ENCODE measurements at regions not wholly inside any gene's neighbourhood (a gene's known extent, or its start where the extent isn't known, plus 50 kb on each side); places are given as distances from the start of the nearest gene placed in this dataset.

GRCh38 chr10:33808475-33808874, 474.0 kb upstream of the NRP1 start:
- no peak for DNase-seq

DNA sequence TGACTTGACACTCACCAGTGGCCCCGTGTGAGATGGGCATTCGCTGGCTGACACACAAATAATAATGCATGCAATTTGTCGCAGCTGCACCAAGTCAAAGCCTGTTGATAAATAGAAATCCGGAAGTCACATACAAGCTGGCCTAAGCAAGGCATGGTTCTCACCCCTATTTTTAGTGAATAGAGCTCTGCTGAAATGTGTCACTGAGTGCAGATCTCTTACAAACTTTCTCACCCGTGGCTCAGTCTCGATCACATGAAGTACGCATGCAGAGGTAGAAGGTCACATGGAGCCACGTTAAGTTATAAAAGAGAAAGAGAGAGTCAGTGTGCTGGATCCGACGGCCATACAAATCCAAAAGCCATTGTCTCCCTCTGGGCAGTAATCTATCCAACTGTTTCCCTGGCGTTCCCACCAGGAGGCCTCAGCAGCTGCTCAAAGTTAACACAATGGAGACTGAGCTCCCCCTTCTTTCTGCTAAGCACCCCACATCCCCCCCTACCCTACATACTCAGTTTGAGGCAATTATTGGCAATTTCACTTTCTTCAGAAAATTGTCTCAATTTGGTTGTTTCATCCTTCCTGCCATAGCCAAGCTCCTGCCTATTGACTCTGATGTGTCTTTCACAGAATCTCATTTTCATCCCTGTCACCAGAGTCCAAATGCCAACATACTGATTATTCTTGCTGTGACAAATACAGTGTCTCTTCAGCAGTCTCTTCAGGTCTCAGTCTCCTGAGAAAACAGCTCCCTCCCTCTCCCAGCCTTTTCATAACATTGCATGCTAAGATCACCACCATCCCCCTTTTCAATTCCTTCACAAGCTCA, 473.3 kb upstream of the NRP1 start:
- no peak for DNase-seq

DNA sequence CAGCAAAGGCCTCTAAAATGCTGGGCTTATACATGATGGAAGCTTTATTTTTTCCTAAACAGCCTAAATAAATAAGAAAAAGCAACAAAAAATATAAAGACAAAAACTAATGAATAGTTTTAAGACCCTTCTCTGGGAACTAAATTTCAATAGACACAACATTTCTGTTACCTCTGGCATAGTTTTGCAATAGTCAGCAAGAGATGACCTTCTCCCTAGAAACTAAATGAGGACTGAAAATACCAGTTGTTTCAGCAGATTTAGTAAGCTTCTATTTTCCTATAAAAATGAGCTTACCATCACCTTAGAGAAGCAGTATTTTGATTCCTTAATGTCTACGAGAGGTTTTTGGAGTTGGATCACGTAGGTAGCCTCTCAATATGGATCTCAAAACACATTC, 471.4 kb upstream of the NRP1 start:
- no peak for DNase-seq

DNA sequence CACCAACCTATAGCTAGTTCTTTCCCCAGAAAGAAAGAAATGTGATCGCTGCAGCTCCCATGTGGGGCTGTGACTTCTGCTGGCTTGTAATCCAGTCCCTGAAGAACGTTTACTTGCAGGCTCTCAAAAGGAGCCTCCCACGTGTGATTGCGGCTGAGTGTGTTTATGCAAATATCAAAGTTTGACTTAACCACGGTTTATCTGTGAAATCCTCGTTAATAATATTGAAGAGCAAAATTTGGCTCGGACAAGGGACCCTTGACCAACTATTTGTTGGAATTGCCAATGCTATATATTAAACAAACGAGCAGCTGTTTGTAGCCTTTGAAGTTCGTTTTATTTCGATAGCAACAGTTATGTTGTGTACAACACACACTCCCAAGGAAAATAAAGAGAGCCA, 470.1 kb upstream of the NRP1 start:
- DNase-seq = no peak

- no peak for DNase-seq
These were observed 468.8 kb upstream of the NRP1 start for GRCh38 chr10:33803248-33803647.

GRCh38 chr10:33802566-33802965, 468.1 kb upstream of the NRP1 start:
- no peak for DNase-seq

GRCh38 chr10:33801705-33802104, 467.2 kb upstream of the NRP1 start:
- DNase-seq = no peak

GRCh38 chr10:33800986-33801385, 466.5 kb upstream of the NRP1 start:
- DNase-seq = no peak

DNA sequence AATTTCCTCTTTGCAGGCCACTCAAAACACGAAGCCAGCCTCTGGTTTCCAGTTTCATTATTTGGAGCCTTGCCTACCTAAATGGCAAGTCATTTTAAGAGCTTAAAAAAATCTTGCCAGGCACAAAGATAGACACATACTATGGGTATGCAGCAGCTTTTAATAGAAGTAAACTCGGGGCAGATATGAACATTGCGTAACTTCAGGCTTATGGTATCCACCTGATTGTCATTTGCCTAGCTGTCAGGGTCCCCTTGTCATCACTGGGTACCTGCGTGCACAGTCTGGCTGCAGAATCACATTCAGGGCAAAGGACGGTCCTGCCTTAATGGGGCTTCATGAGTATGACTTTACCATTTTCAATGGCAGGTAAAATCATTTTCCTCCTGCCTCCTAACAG, 466.1 kb upstream of the NRP1 start:
- no peak for DNase-seq

DNA sequence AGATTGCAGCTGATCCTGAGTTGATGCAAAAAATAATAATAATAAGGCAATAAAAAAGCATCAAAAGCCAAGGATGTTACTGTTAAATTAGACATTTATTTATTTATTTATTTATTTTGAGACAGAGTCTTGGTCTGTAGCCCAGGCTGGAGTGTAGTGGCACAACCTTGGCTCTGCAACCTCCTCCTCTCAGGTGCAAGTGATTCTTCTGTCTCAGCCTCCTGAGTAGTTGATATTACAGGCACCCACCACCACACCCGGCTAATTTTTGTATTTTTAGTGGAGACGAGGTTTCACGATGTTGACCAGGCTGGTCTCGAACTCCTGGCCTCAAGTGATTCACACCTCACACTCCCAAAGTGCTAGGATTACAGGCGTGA, 465.5 kb upstream of the NRP1 start:
- DNase-seq = no peak

DNA sequence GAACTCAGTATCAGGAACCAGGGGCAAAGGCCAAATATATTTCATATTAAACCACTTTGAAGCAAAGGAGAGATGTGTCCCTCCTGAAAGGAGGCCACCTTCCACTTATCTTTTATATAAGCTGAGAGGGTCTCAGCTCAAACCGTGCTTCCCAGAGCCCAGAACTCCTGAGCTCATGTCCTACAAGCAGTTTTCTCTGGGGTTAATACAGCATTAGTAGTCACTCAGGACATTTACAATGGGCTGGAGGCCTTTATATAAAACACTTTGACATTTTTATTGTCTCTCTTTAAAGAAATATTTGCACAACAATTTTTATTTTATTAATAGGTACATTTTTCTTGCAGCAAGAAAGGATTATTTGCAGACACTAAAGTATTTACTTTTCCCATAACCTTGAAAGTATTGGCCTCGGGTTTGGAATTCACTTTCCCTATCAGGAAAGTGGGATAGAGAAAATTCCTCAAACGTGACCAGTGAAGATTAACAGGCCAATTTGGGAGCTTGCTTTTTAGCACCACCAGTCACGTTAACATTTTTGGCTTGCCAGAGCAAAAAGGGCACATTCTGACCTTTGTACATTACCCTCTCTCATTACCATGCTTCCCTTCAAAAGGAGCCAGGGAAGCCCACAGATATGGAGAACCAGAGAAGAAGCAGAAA, 464.9 kb upstream of the NRP1 start:
- no peak for DNase-seq

GRCh38 chr10:33798754-33799153, 464.3 kb upstream of the NRP1 start:
- no peak for DNase-seq

DNA sequence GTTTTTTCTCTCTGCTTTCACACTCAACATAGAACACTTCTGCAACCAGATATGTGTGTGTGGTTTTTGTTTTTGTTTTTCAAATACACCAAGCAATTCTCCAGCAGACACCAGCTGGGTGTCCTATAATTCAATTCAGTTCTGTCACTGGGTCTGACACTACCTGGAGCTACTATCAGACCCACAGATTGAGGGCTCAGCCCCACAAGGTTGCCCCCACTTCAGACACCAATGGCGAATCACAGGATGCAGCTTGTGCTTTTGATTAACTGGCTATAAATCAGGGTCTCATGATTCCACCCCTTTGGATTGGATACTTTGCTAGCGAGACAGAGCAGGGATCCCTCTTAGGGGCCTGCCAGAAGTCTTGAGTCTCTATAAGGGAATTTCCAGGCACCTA, 462.2 kb upstream of the NRP1 start:
- DNase-seq = no peak

- no peak for DNase-seq
These were observed 461.1 kb upstream of the NRP1 start for GRCh38 chr10:33795529-33795928.

- DNase-seq = no peak
These were observed 460.0 kb upstream of the NRP1 start for GRCh38 chr10:33794460-33794859.

DNA sequence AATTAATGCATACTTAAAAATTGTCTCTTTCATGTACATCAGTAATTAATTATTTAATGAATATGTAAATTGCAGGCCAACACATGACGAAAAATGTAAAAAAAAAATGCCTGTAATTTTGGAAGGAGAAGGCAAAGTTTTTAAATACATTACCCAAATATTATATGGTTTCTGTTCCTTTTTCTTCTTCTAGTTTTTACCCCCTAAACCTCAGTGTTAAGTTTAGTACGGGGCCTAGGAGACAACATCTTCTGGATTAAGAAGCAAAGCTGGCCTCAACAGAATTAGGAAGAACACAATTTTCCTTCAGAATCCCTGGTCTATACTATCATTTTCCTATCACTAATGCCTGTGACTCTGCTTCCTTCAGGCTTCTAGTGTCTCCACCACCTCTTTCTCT, 459.3 kb upstream of the NRP1 start:
- DNase-seq = no peak

DNA sequence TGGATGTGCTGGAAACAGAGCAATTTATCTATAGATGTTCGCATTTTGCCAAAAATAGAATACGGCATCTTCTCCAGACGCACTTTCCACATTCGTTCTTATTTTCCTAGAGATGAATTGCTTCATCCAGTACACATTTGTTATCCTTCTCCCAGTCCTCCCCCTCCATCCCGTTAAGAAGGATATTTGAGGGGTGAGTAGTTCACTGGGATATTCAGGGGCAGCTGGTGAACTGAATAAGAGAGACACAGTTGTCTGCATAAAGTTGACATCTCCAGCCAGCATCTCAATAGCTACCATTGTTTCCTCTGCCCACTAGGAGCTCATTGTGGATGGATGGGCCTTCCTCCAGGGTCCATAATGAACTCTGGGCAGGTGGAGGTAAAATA, 456.8 kb upstream of the NRP1 start:
- no peak for DNase-seq

DNA sequence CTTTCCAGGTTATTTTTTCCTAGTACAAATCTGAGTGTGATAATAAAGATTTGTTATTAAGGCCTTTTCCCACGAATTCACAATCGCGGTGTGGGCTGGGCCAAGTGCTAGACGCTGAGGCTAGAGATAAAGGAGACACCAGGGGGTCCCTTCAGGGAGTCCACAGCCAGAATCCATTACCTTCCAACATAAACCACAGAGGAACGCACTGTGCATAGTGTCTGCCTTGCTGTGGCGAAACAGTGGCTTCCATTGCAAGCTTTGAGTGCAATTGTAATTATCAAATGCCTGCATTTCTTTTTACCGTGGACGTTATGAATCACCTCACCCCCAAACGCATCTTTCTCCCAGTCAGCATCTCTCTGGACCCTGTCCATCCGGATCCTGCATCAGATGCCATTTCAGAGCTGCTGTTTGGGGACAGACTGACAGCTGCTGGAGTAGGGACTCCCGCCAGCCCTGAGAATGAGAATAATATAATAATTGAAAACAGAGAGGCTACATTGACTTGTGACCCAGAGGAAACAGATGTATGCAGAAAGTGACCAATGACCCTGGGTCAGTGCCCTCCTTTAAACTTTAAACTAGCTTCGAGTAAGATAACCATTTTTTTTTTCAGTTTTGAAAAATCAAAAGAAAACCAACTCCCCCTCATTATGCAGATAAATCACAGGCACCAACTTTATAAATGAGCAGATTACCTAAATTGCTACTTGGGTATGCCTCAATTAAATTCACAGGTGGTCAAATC, 456.2 kb upstream of the NRP1 start:
- DNase-seq = no peak

GRCh38 chr10:33783557-33783956, 449.1 kb upstream of the NRP1 start:
- no peak for DNase-seq

DNA sequence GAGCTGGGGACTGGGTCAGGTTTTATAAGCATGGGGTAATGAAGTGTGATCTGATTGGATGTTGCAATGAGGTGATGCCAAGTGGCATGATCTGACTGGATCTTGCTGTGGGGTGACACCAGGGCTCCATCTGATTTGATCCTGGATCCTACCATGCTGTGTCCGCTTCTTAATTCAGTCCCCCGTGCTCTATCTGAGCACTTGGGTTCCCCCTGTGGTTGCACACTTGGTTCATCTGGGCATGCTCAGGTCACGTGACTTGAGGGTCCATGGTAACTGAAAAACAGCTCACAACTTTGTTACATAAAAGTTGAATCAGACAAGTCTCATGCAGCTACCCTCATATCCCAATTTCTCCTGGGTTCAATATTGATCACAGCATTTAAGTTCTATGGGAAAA, 448.6 kb upstream of the NRP1 start:
- DNase-seq = no peak

DNA sequence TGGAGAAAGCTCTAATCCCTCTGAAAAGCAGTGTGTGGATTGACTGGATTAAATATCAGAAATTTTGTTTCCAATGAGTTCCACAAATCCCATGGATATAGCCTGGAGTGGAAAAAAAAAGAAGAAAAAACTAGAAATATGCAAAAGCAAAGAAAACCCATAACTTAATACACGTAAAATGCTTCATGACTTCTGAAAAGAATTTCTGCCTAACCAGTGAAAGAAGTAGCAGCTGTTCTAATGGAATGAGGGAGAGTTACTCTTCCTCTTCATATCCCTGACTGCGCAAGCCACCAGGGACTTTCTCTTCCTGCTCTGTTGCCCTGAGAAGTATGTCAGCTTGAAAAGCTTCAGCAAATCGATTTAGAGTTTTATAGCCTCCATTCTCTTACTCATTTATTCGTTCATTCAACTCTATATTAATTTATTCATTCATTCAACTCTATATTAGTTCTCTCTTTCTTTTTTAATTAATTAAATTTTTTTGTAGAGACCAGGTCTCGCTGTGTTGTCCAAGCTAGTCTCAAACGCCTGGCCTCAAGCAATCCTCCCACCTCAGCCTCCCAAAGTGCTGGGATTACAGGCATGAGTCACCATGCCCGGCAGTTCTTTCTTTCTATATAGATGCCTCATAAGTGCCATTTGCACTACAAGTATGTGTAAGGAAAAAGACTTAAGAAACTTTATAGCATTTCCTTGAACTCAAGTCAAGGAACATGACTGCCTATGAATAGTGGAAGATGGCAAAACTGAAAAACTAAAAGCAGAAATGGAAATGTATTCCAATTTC, 447.3 kb upstream of the NRP1 start:
- no peak for DNase-seq

GRCh38 chr10:33780961-33781360, 446.5 kb upstream of the NRP1 start:
- DNase-seq = no peak

GRCh38 chr10:33777223-33777622, 442.8 kb upstream of the NRP1 start:
- no peak for DNase-seq

Measured in NCI-H2029 (cell line).